Nephron progenitor cell (in vitro differentiated cells): ENCODE measurements at regions not wholly inside any gene's neighbourhood (a gene's known extent, or its start where the extent isn't known, plus 50 kb on each side); places are given as distances from the start of the nearest gene placed in this dataset.

Source experiments
- DNase-seq: peaks from one replicate; pipeline ENCODE4 v3.0.0; 2021
- H3K27ac Mint-ChIP-seq: 2 replicates; pipeline ENCODE4 v1.8.0; 2021; ENCODE audit warnings: mild to moderate bottlenecking, moderate library complexity, mixed read lengths
- H3K27me3 Mint-ChIP-seq: 2 replicates; pipeline ENCODE4 v1.8.0; 2021; ENCODE audit warnings: mild to moderate bottlenecking, low read depth, mixed read lengths; ENCODE audit not compliant: poor library complexity
- H3K36me3 Mint-ChIP-seq: 2 replicates; pipeline ENCODE4 v1.8.0; 2021; ENCODE audit warnings: low read depth, mixed read lengths
- H3K4me1 Mint-ChIP-seq: 2 replicates; pipeline ENCODE4 v1.8.0; 2021; ENCODE audit warnings: mixed read lengths
- H3K4me3 Mint-ChIP-seq: 2 replicates; pipeline ENCODE4 v1.8.0; 2021; ENCODE audit warnings: mild to moderate bottlenecking, moderate library complexity, mixed read lengths
- H3K9me3 Mint-ChIP-seq: 2 replicates; pipeline ENCODE4 v1.8.0; 2021; ENCODE audit warnings: mild to moderate bottlenecking, moderate library complexity, mixed read lengths
- CTCF ChIP-seq: fragments of 200-600 bp; sonication (generic); IDR thresholded peaks from 2 replicates; pipeline ENCODE4 v1.5.0; 2021; ENCODE audit warnings: antibody characterized with exemption

- H3K36me3 Mint-ChIP-seq: no peaks in the 10 kb centered on the region
- H3K9me3 Mint-ChIP-seq: peaks cover 8% of the 10 kb centered on the region
- TF ChIP-seq CTCF: no peak
- no peak for DNase-seq
- no peak overlapping the region for H3K4me3 Mint-ChIP-seq
- H3K27me3 Mint-ChIP-seq: no peaks in the 10 kb centered on the region
- no peak overlapping the region for H3K27ac Mint-ChIP-seq
- peaks cover 5% of the 10 kb centered on the region for H3K4me1 Mint-ChIP-seq
These were observed 332.1 kb upstream of the MAGI2 start for GRCh38 chr7:79785556-79785955.

GRCh38 chr7:79782906-79783305 lies 329.4 kb upstream of the MAGI2 start:
- DNase-seq: no peak
- Mint-ChIP-seq H3K27ac (no peak overlapping the region), H3K27me3 (no peaks in the 10 kb centered on the region), H3K9me3 (peaks cover 8% of the 10 kb centered on the region), H3K4me3 (no peak overlapping the region), H3K36me3 (no peaks in the 10 kb centered on the region), H3K4me1 (peaks cover 5% of the 10 kb centered on the region)
- no peak for TF ChIP-seq CTCF

GRCh38 chr7:79782256-79782655 lies 328.8 kb upstream of the MAGI2 start:
- no peaks in the 10 kb centered on the region for H3K36me3 Mint-ChIP-seq
- DNase-seq: no peak
- no peak overlapping the region for H3K27ac Mint-ChIP-seq
- peaks cover 5% of the 10 kb centered on the region for H3K4me1 Mint-ChIP-seq
- H3K9me3 Mint-ChIP-seq: peaks cover 8% of the 10 kb centered on the region
- H3K4me3 Mint-ChIP-seq: no peak overlapping the region
- no peaks in the 10 kb centered on the region for H3K27me3 Mint-ChIP-seq
- TF ChIP-seq CTCF: no peak

- DNase-seq: no peak
- Mint-ChIP-seq H3K9me3 (peaks cover 8% of the 10 kb centered on the region), H3K27me3 (no peaks in the 10 kb centered on the region), H3K36me3 (no peaks in the 10 kb centered on the region), H3K27ac (no peak overlapping the region), H3K4me3 (no peak overlapping the region), H3K4me1 (peaks cover 5% of the 10 kb centered on the region)
- no peak for TF ChIP-seq CTCF
These were observed 328.2 kb upstream of the MAGI2 start for GRCh38 chr7:79781716-79782115.

GRCh38 chr7:79778786-79779770 lies 325.6 kb upstream of the MAGI2 start:
- Mint-ChIP-seq H3K4me1 (no peaks in the 10 kb centered on the region), H3K4me3 (no peak overlapping the region), H3K36me3 (no peaks in the 10 kb centered on the region), H3K27me3 (no peaks in the 10 kb centered on the region), H3K9me3 (peaks cover 6% of the 10 kb centered on the region), H3K27ac (no peak overlapping the region)
- DNase-seq: no peak
- no peak for TF ChIP-seq CTCF

GRCh38 chr7:79775911-79776310 lies 322.4 kb upstream of the MAGI2 start:
- no peaks in the 10 kb centered on the region for H3K36me3 Mint-ChIP-seq
- no peaks in the 10 kb centered on the region for H3K27me3 Mint-ChIP-seq
- H3K9me3 Mint-ChIP-seq: no peaks in the 10 kb centered on the region
- no peak overlapping the region for H3K4me3 Mint-ChIP-seq
- H3K4me1 Mint-ChIP-seq: no peaks in the 10 kb centered on the region
- no peak for DNase-seq
- H3K27ac Mint-ChIP-seq: no peak overlapping the region
- no peak for TF ChIP-seq CTCF
